ENCODE measurements at regions not wholly inside any gene's neighbourhood (a gene's known extent, or its start where the extent isn't known, plus 50 kb on each side); places are given as distances from the start of the nearest gene placed in this dataset.
"Not testable (repeated sequence)": the region's sequence is repeated elsewhere in the genome, so short reads cannot be mapped to it uniquely, and the experiment has no call there.

GRCh38 chr15:25242166-25242879, 196.5 kb downstream of the UBE3A start:
- no peak for DNase-seq (ENCODE audit: extremely low read depth in 1 of 11, low read depth in 9 of 11, low spot score in 4 of 11)

- no peak for DNase-seq (ENCODE audit: extremely low read depth in 1 of 11, low read depth in 9 of 11, low spot score in 4 of 11)
Observed at GRCh38 chr15:25242957-25243799, 195.6 kb downstream of the UBE3A start.

DNA sequence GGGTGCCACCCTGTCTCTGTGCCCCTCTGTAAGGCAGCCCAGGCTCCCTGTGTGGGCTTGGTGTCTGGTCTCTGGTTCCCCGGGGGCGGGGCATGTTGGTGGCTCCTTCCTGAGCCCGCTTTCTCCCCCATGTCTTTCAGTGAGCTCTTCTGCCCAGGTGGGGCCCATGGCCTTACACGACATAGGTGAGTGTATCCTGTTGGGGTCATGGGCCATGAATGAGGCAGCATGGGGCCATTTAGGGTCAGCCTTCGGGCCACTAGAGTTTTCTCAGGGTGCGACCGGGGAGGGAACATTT, 195.1 kb downstream of the UBE3A start:
- DNase-seq (ENCODE audit: extremely low read depth in 1 of 11, low read depth in 9 of 11, low spot score in 4 of 11): no peak

- DNase-seq (ENCODE audit: extremely low read depth in 1 of 11, low read depth in 9 of 11, low spot score in 4 of 11): no peak
Observed at GRCh38 chr15:25244731-25245585, 193.9 kb downstream of the UBE3A start.

DNA sequence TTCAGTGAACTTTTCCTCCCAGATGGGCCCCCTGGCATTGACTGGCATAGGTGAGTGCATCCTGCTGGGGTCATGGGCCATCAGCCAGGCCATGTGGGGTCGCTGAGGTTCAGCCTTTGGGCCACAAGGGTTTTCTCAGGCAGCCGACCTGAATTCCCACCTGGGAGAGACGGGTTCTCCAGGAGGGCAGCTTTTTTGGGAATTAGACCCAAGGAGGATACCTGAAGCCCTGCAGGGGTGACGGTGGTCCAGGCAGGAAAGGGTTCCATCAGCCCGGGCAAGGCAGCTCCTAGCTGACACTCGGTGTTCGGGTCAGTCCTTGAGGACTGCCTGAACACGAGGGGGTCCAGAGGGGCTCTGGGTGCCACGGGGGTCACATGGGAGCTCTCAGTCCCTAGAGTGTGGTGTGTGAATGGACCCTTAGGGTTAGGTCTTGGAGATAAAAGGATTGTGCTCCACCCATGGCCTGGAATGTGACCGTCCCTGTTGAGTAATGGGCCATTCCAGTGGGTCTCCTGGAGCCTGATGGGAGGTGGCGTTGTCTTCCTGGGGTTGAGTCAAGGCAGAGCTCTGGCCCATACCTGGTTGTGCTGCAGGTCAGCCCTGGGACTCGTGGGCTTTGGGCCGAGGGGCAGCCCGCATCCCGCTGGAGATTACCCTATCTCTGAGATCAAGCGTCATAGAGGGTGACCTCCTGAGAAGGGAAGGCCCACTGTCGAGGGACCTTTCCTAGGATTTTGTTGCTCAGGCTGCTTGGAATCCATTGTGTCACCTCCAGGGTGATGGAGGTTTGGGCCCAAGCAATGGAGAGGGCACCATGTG, 192.8 kb downstream of the UBE3A start:
- no peak for DNase-seq (ENCODE audit: extremely low read depth in 1 of 11, low read depth in 9 of 11, low spot score in 4 of 11)

GRCh38 chr15:25246641-25247406, 192.0 kb downstream of the UBE3A start:
- no peak for DNase-seq (ENCODE audit: extremely low read depth in 1 of 11, low read depth in 9 of 11, low spot score in 4 of 11)

- DNase-seq (ENCODE audit: extremely low read depth in 1 of 11, low read depth in 9 of 11, low spot score in 4 of 11): no peak
Observed at GRCh38 chr15:25247407-25248038, 191.3 kb downstream of the UBE3A start.

- DNase-seq (ENCODE audit: extremely low read depth in 1 of 11, low read depth in 9 of 11, low spot score in 4 of 11): not testable (repeated sequence)
Observed at GRCh38 chr15:25248087-25248486, 190.7 kb downstream of the UBE3A start.

- DNase-seq (ENCODE audit: extremely low read depth in 1 of 11, low read depth in 9 of 11, low spot score in 4 of 11): no peak
Observed at GRCh38 chr15:25248583-25249235, 190.1 kb downstream of the UBE3A start.

- no peak for DNase-seq (ENCODE audit: extremely low read depth in 1 of 11, low read depth in 9 of 11, low spot score in 4 of 11)
Observed at GRCh38 chr15:25249236-25250010, 189.4 kb downstream of the UBE3A start.

- DNase-seq (ENCODE audit: extremely low read depth in 1 of 11, low read depth in 9 of 11, low spot score in 4 of 11): no peak
Observed at GRCh38 chr15:25250011-25250596, 188.7 kb downstream of the UBE3A start.

GRCh38 chr15:25250906-25251622, 187.8 kb downstream of the UBE3A start:
- DNase-seq (ENCODE audit: extremely low read depth in 1 of 11, low read depth in 9 of 11, low spot score in 4 of 11): no peak

DNA sequence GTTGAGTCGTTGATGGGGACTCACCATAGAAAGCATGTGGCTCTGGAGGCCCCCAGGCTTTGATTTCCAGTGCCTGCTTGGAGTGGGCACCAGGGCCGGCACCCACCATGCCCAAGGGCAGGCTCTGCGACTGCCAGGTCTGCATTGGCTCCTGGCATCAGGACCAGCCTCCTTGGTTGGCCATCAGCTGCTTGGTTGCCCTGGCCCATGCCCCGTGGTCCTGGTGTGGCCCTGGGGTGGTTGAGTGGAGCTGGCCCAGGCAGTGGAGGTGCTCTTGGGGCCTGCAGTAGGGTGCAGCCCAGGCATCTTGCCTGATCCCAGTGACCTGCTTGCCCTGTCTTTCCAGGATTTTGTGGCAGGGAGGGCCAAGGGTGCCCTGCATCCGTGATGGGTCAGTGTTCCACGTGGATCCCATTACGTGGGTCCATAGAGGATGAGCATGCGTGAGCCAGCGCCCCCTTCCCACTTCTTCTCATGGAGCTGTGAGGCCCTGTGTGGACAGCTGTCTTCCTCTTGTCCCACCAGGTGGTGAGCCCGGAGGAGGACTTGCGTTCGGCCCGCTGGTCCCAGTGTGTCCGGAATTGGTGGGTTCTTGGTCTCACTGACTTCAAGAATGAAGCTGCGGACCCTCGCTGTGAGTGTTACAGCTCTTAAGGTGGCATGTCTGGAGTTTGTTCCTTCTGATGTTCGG, 187.0 kb downstream of the UBE3A start:
- no peak for DNase-seq (ENCODE audit: extremely low read depth in 1 of 11, low read depth in 9 of 11, low spot score in 4 of 11)

DNA sequence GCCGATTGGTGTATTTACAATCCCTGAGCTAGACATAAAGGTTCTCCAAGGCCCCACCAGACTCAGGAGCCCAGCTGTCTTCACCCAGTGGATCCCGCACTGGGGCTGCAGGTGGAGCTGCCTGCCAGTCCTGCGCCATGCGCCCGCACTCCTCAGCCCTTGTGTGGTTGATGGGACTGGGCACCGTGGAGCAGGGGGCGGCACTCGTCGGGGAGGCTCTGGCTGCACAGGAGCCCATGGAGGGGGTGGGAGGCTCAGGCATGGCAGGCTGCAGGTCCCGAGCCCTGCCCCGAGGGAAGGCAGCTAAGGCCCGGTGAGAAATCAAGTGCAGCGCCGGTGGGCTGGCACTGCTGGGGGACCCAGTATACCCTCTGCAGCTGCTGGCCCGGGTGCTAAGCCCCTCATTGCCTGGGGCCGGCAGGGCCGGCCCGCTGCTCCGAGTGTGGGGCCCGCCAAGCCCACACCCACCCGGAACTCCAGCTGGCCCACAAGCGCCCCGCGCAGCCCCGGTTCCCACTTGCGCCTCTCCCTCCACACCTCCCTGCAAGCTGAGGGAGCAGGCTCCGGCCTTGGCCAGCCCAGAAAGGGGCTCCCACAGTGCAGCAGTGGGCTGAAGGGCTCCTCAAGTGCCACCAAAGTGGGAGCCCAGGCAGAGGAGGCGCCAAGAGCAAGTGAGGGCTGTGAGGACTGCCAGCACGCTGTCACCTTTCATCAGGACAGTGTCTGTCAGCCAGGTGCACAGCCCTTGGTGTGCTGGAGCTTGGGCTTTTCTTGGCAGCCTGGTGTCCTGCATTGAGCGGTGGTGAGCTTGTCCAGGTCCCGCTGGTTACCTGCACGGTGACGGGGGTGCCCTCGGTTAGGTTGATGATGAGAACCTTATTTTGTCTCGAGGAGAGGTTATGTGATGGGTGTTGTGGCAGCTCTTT, 185.5 kb downstream of the UBE3A start:
- DNase-seq (ENCODE audit: extremely low read depth in 1 of 11, low read depth in 9 of 11, low spot score in 4 of 11): not testable (repeated sequence)
